Activated T-helper 2 cell treated with anti-CD3 and anti-CD28 coated beads, Interferon-gamma antibody, Interleukin-2, Interleukin-4, amounts not matched to agents 10 μg/mL and 5 μg/mL and 100 μg/mL, durations not matched to agents 14 hours and 24 hours and 36 hours (primary cell): ENCODE measurements at regions not wholly inside any gene's neighbourhood (a gene's known extent, or its start where the extent isn't known, plus 50 kb on each side); places are given as distances from the start of the nearest gene placed in this dataset.

Experiments used
- DNase-seq: peaks from one replicate; pipeline ENCODE4 v3.0.0; 2021; ENCODE audit warnings: low spot score
- H3K27ac Mint-ChIP-seq: one replicate; pipeline ENCODE4 v1.8.0; 2021; ENCODE audit warnings: mixed read lengths
- H3K27me3 Mint-ChIP-seq: one replicate; pipeline ENCODE4 v1.8.0; 2021; ENCODE audit warnings: low read depth, mixed read lengths
- H3K36me3 Mint-ChIP-seq: one replicate; pipeline ENCODE4 v1.8.0; 2021; ENCODE audit warnings: low read depth, mixed read lengths
- H3K4me1 Mint-ChIP-seq: one replicate; pipeline ENCODE4 v1.8.0; 2021; ENCODE audit warnings: low read depth, mixed read lengths
- H3K4me3 Mint-ChIP-seq: one replicate; pipeline ENCODE4 v1.8.0; 2021; ENCODE audit warnings: low read depth, mild to moderate bottlenecking, moderate library complexity, mixed read lengths
- H3K9me3 Mint-ChIP-seq: one replicate; pipeline ENCODE4 v1.8.0; 2021; ENCODE audit warnings: mixed read lengths
- intact Hi-C: fragments of 100-400 bp; cut with micrococcal nuclease; formaldehyde crosslinking; loops from one replicate; pipeline ENCODE4 v1.15.1; 2023

- intact Hi-C loops, result no loop called here
- Mint-ChIP-seq H3K4me1 (no peaks in the 10 kb centered on the region), H3K9me3 (no peaks in the 10 kb centered on the region), H3K36me3 (no peaks in the 10 kb centered on the region), H3K27me3 (no peaks in the 10 kb centered on the region), H3K27ac (no peak overlapping the region), H3K4me3 (no peak overlapping the region)
- DNase-seq, result no peak
Measured at GRCh38 chr2:47253447-47253846, 77.1 kb upstream of the CALM2 start.

DNA sequence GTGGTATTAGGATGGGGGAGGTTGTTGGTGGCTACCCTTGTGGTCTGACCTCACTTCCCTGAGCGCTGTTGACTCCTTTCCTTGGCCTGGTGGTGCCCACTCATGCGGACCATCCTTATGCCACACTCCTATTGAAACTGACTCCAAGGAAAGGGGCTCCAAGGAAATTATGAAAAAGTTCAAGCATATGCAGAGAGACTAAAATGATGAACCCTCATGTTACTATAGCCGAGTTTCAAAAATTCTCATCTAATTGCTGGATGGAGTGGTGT lies 75.0 kb upstream of the CALM2 start:
- Mint-ChIP-seq H3K4me1 (no peaks in the 10 kb centered on the region), H3K36me3 (no peaks in the 10 kb centered on the region), H3K27ac (no peak overlapping the region), H3K4me3 (no peak overlapping the region), H3K27me3 (peaks cover 2% of the 10 kb centered on the region), H3K9me3 (no peaks in the 10 kb centered on the region)
- DNase-seq, result no peak
- intact Hi-C loops, result no loop called here

GRCh38 chr2:47250586-47251403 lies 74.5 kb upstream of the CALM2 start:
- Mint-ChIP-seq H3K27ac (no peak overlapping the region), H3K4me1 (no peaks in the 10 kb centered on the region), H3K9me3 (no peaks in the 10 kb centered on the region), H3K4me3 (no peak overlapping the region), H3K27me3 (peaks cover 2% of the 10 kb centered on the region), H3K36me3 (no peaks in the 10 kb centered on the region)
- no peak for DNase-seq
- intact Hi-C loops, result no loop called here

- DNase-seq, result no peak
- Mint-ChIP-seq H3K4me3 (no peak overlapping the region), H3K9me3 (no peaks in the 10 kb centered on the region), H3K36me3 (no peaks in the 10 kb centered on the region), H3K4me1 (no peaks in the 10 kb centered on the region), H3K27me3 (peaks cover 2% of the 10 kb centered on the region), H3K27ac (no peak overlapping the region)
- intact Hi-C loops, result no loop called here
Measured at GRCh38 chr2:47249931-47250330, 73.6 kb upstream of the CALM2 start.

- Mint-ChIP-seq H3K27ac (no peak overlapping the region), H3K36me3 (no peaks in the 10 kb centered on the region), H3K9me3 (no peaks in the 10 kb centered on the region), H3K4me1 (no peaks in the 10 kb centered on the region), H3K27me3 (peaks cover 2% of the 10 kb centered on the region), H3K4me3 (no peak overlapping the region)
- DNase-seq, result no peak
- intact Hi-C loops, result no loop called here
Measured at GRCh38 chr2:47249157-47249900, 73.0 kb upstream of the CALM2 start.

GRCh38 chr2:47243596-47244323 lies 67.4 kb upstream of the CALM2 start:
- H3K4me1 Mint-ChIP-seq, result no peaks in the 10 kb centered on the region
- no peaks in the 10 kb centered on the region for H3K9me3 Mint-ChIP-seq
- H3K27me3 Mint-ChIP-seq, result peaks cover 9% of the 10 kb centered on the region
- H3K36me3 Mint-ChIP-seq, result no peaks in the 10 kb centered on the region
- intact Hi-C loops, result no loop called here
- no peak for DNase-seq
- no peak overlapping the region for H3K4me3 Mint-ChIP-seq
- H3K27ac Mint-ChIP-seq, result no peak overlapping the region

DNA sequence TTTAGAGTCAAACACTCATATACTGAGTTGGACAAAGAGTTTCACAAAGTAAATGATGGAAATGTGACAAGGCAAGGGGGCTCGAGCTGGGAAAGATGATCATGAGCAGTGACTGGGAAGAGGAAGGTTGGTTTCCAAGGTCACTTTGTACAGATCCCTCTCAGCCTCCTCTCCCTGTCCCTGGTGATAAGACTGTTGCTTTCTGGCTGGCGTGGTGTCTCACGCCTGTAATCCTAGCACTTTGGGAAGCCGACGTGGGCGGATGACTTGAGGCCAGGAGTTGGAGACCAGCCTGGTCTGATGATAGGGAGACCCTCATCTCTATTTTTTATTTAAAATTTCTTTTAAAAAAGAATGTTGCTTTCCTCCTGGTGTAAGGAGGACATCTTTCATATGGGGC lies 65.4 kb upstream of the CALM2 start:
- Mint-ChIP-seq H3K4me1 (peaks cover 2% of the 10 kb centered on the region), H3K27me3 (peaks cover 7% of the 10 kb centered on the region), H3K9me3 (no peaks in the 10 kb centered on the region), H3K27ac (no peak overlapping the region), H3K4me3 (no peak overlapping the region), H3K36me3 (no peaks in the 10 kb centered on the region)
- DNase-seq, result no peak
- intact Hi-C loops, result no loop called here

GRCh38 chr2:47239119-47239969 lies 63.0 kb upstream of the CALM2 start:
- Mint-ChIP-seq H3K27ac (no peak overlapping the region), H3K27me3 (peaks cover 11% of the 10 kb centered on the region), H3K4me1 (peaks cover 2% of the 10 kb centered on the region), H3K36me3 (no peaks in the 10 kb centered on the region), H3K4me3 (no peak overlapping the region), H3K9me3 (no peaks in the 10 kb centered on the region)
- no peak for DNase-seq
- intact Hi-C loops, result no loop called here

GRCh38 chr2:47238638-47239037 lies 62.3 kb upstream of the CALM2 start:
- Mint-ChIP-seq H3K4me3 (no peak overlapping the region), H3K36me3 (no peaks in the 10 kb centered on the region), H3K27me3 (peaks cover 11% of the 10 kb centered on the region), H3K9me3 (no peaks in the 10 kb centered on the region), H3K4me1 (peaks cover 2% of the 10 kb centered on the region), H3K27ac (no peak overlapping the region)
- no peak for DNase-seq
- intact Hi-C loops, result no loop called here

DNA sequence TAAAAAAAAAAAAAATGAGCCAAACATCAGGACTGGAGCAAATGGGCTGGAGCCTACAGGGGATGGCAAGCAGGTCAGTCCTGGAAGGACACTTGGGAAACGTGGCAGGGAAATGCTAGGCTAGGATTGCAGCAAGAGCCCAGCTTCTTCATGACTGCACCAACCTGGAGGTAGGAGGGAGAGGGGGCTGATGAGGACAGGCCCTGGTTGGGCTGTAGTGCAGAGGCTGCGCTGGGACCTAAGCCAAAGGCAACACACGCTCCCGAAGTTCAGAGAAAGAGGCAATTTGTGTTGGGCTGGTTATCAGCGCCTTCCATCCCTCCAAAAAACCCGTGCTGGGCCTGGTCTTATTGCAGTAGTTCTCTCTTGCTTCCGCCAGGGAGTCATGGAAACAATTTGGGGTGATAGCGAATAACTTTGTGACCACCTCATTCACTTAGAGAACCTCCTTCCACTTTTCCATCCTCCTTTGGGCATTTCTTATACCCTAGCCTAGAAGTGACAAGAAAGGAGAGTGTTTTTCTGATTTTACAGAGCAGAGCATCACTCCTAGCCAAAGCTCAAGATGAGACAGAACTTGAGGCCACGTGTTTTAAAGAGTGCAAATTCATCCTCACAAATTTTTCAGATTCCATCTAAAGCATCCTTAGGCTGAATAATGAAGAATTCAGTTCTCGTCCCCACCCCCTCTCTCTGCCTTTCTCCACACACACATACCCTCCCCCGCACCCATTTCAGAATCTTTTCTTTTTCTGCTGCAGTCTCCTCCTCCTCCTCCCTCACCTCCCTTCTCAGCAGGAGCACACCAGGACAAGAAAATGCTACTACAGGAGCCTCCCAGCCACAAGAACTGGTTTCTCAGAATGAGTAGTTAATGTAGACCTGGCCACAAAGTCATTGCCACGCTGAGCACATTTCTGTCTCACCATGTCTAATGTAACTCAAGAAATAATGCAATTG lies 61.3 kb upstream of the CALM2 start:
- no peaks in the 10 kb centered on the region for H3K9me3 Mint-ChIP-seq
- peaks cover 12% of the 10 kb centered on the region for H3K27me3 Mint-ChIP-seq
- intact Hi-C loops, result no loop called here
- no peak overlapping the region for H3K4me3 Mint-ChIP-seq
- no peak overlapping the region for H3K27ac Mint-ChIP-seq
- H3K4me1 Mint-ChIP-seq, result peaks cover 2% of the 10 kb centered on the region
- DNase-seq, result no peak
- no peaks in the 10 kb centered on the region for H3K36me3 Mint-ChIP-seq

GRCh38 chr2:47236503-47237215 lies 60.3 kb upstream of the CALM2 start:
- DNase-seq, result no peak
- peaks cover 2% of the 10 kb centered on the region for H3K4me1 Mint-ChIP-seq
- H3K27ac Mint-ChIP-seq, result no peak overlapping the region
- H3K9me3 Mint-ChIP-seq, result no peaks in the 10 kb centered on the region
- H3K36me3 Mint-ChIP-seq, result no peaks in the 10 kb centered on the region
- peaks cover 16% of the 10 kb centered on the region for H3K27me3 Mint-ChIP-seq
- H3K4me3 Mint-ChIP-seq, result no peak overlapping the region
- intact Hi-C loops, result no loop called here
